OCI-LY1 (cell line): ENCODE measurements at regions not wholly inside any gene's neighbourhood (a gene's known extent, or its start where the extent isn't known, plus 50 kb on each side); places are given as distances from the start of the nearest gene placed in this dataset.

ENCODE experiments used
- H2AFZ ChIP-seq: fragments of 200-600 bp; sonication (generic), shearing (Covaris generic); 2 replicates; pipeline ENCODE4 v1.6.0; 2014; ENCODE audit warnings: antibody characterized with exemption, mild to moderate bottlenecking, low read length
- H3F3A ChIP-seq: fragments of 200-600 bp; sonication (generic), shearing (Covaris generic); 2 replicates; pipeline ENCODE4 v1.6.0; 2014; ENCODE audit warnings: mild to moderate bottlenecking, antibody characterized with exemption, low read length, moderate library complexity; ENCODE audit not compliant: insufficient read depth
- H3K27ac ChIP-seq: fragments of 200-600 bp; sonication (generic); 2 replicates; pipeline ENCODE4 v1.5.1; 2014; ENCODE audit warnings: low read length, mixed run types, mild to moderate bottlenecking, low read depth; ENCODE audit not compliant: poor library complexity, severe bottlenecking
- H3K27me3 ChIP-seq: fragments of 200-600 bp; sonication (generic); 2 replicates; pipeline ENCODE4 v1.6.0; 2014; ENCODE audit warnings: antibody characterized with exemption, mild to moderate bottlenecking, low read length, moderate library complexity; ENCODE audit not compliant: insufficient read depth
- H3K36me3 ChIP-seq: fragments of 200-600 bp; sonication (generic); 2 replicates; pipeline ENCODE4 v1.6.1; 2014; ENCODE audit warnings: mild to moderate bottlenecking, antibody characterized with exemption, low read length, moderate library complexity, mixed read lengths; ENCODE audit not compliant: insufficient read depth
- H3K4me1 ChIP-seq: fragments of 200-600 bp; sonication (generic); 2 replicates; pipeline ENCODE4 v1.5.1; 2014; ENCODE audit warnings: mild to moderate bottlenecking, low read length, moderate library complexity; ENCODE audit not compliant: insufficient read depth, severe bottlenecking
- H3K4me2 ChIP-seq: fragments of 200-600 bp; sonication (generic), shearing (Covaris generic); 2 replicates; pipeline ENCODE4 v1.6.1; 2014; ENCODE audit warnings: low read length
- H3K4me3 ChIP-seq: fragments of 200-600 bp; sonication (generic); 2 replicates; pipeline ENCODE4 v1.5.1; 2014; ENCODE audit warnings: low read length, low read depth, mild to moderate bottlenecking, mixed read lengths; ENCODE audit not compliant: poor library complexity, severe bottlenecking
- H3K79me2 ChIP-seq: fragments of 200-600 bp; shearing (Covaris generic); 2 replicates; pipeline ENCODE4 v1.6.1; 2016; ENCODE audit warnings: mixed run types, low read length, mixed read lengths; ENCODE audit not compliant: insufficient read depth
- H3K9ac ChIP-seq: fragments of 200-600 bp; sonication (generic), shearing (Covaris generic); 2 replicates; pipeline ENCODE4 v1.6.1; 2014; ENCODE audit warnings: mild to moderate bottlenecking, low read length, mixed read lengths
- H3K9me2 ChIP-seq: fragments of 200-600 bp; sonication (generic), shearing (Covaris generic); 2 replicates; pipeline ENCODE4 v1.6.1; 2014; ENCODE audit warnings: low read depth, mild to moderate bottlenecking, low read length, mixed read lengths
- H3K9me3 ChIP-seq: fragments of 200-600 bp; shearing (Covaris generic); 2 replicates; pipeline ENCODE4 v1.6.1; 2014; ENCODE audit warnings: low read length, mixed read lengths
- H4K20me1 ChIP-seq: fragments of 200-600 bp; sonication (generic), shearing (Covaris generic); 2 replicates; pipeline ENCODE4 v1.6.0; 2016; ENCODE audit warnings: mild to moderate bottlenecking, low read length; ENCODE audit not compliant: insufficient read depth
- EZH2 ChIP-seq: fragments of 200-600 bp; sonication (generic), shearing (Covaris generic); IDR thresholded peaks from 2 replicates; pipeline ENCODE4 v1.8.0; 2017; ENCODE audit warnings: borderline replicate concordance, mixed run types, mild to moderate bottlenecking, antibody characterized with exemption, low read length, moderate library complexity, mixed read lengths
- TF ChIP-seq, protein P1 (sequence below): fragments of 200-600 bp; sonication (generic), shearing (Covaris generic); IDR thresholded peaks from 2 replicates; pipeline ENCODE4 v1.5.1; 2017; ENCODE audit warnings: mild to moderate bottlenecking, antibody characterized with exemption, low read length, moderate library complexity, mixed read lengths

GRCh38 chr20:6953611-6954010 is 186.1 kb downstream of the BMP2 start:
- no peak overlapping the region for H3K27ac ChIP-seq
- no peaks in the 10 kb centered on the region for H3K36me3 ChIP-seq
- no peak overlapping the region for H3K4me3 ChIP-seq
- no peak for TF ChIP-seq EZH2
- TF ChIP-seq, protein P1, sequence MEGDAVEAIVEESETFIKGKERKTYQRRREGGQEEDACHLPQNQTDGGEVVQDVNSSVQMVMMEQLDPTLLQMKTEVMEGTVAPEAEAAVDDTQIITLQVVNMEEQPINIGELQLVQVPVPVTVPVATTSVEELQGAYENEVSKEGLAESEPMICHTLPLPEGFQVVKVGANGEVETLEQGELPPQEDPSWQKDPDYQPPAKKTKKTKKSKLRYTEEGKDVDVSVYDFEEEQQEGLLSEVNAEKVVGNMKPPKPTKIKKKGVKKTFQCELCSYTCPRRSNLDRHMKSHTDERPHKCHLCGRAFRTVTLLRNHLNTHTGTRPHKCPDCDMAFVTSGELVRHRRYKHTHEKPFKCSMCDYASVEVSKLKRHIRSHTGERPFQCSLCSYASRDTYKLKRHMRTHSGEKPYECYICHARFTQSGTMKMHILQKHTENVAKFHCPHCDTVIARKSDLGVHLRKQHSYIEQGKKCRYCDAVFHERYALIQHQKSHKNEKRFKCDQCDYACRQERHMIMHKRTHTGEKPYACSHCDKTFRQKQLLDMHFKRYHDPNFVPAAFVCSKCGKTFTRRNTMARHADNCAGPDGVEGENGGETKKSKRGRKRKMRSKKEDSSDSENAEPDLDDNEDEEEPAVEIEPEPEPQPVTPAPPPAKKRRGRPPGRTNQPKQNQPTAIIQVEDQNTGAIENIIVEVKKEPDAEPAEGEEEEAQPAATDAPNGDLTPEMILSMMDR, result no peak
- no peaks in the 10 kb centered on the region for H3K27me3 ChIP-seq
- H3K79me2 ChIP-seq, result no peaks in the 10 kb centered on the region
- no peak overlapping the region for H3K9ac ChIP-seq
- H4K20me1 ChIP-seq, result no peaks in the 10 kb centered on the region
- no peaks in the 10 kb centered on the region for H3K9me3 ChIP-seq
- H3F3A ChIP-seq, result no peaks in the 10 kb centered on the region
- no peaks in the 10 kb centered on the region for H3K9me2 ChIP-seq
- no peaks in the 10 kb centered on the region for H3K4me1 ChIP-seq
- H3K4me2 ChIP-seq, result no peak overlapping the region
- H2AFZ ChIP-seq, result no peak overlapping the region

GRCh38 chr20:6954219-6954618 is 186.7 kb downstream of the BMP2 start:
- Histone ChIP-seq H3K27me3 (no peaks in the 10 kb centered on the region), H3K9ac (no peak overlapping the region), H3K79me2 (no peaks in the 10 kb centered on the region), H3K27ac (no peak overlapping the region), H3F3A (no peaks in the 10 kb centered on the region), H4K20me1 (no peaks in the 10 kb centered on the region), H3K9me2 (no peaks in the 10 kb centered on the region), H2AFZ (no peak overlapping the region), H3K36me3 (no peaks in the 10 kb centered on the region), H3K9me3 (no peaks in the 10 kb centered on the region), H3K4me3 (no peak overlapping the region), H3K4me1 (no peaks in the 10 kb centered on the region), H3K4me2 (no peak overlapping the region)
- TF ChIP-seq EZH2, result no peak
- TF ChIP-seq, protein P1, result no peak

DNA sequence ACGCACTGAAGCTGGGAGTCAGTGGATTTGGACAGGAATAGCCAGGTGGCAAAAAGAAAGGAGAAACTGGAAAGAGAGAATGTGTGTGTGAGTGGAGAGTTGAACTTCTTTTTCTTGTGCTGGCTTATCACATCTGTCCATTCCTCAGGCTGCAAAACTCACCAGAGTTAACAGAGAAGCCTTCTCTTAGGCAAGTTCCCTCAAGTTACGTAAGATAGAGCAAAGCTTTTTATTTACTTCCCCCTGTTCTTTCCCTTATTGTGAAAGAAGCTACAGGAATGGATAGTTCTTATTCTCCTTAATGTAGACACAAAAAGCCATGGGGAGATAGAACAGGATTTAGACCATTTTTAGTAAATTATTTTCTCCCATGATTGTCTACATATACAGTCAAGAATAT is 188.6 kb downstream of the BMP2 start:
- H3K4me3 ChIP-seq, result no peak overlapping the region
- no peaks in the 10 kb centered on the region for H3F3A ChIP-seq
- no peaks in the 10 kb centered on the region for H3K4me1 ChIP-seq
- H3K27ac ChIP-seq, result no peak overlapping the region
- TF ChIP-seq EZH2, result no peak
- TF ChIP-seq, protein P1, result no peak
- H3K4me2 ChIP-seq, result no peak overlapping the region
- no peaks in the 10 kb centered on the region for H3K9me2 ChIP-seq
- H4K20me1 ChIP-seq, result no peaks in the 10 kb centered on the region
- H3K79me2 ChIP-seq, result no peaks in the 10 kb centered on the region
- H3K9ac ChIP-seq, result no peak overlapping the region
- no peak overlapping the region for H2AFZ ChIP-seq
- H3K9me3 ChIP-seq, result no peaks in the 10 kb centered on the region
- H3K27me3 ChIP-seq, result no peaks in the 10 kb centered on the region
- H3K36me3 ChIP-seq, result no peaks in the 10 kb centered on the region
